C4-2B (cell line): ENCODE measurements at regions not wholly inside any gene's neighbourhood (a gene's known extent, or its start where the extent isn't known, plus 50 kb on each side); places are given as distances from the start of the nearest gene placed in this dataset.
"Not testable (repeated sequence)": the region's sequence is repeated elsewhere in the genome, so short reads cannot be mapped to it uniquely, and the experiment has no call there.

Source experiments
- H3K27ac ChIP-seq: fragments of 450-650 bp; 2 replicates; pipeline ENCODE4 v1.5.1; 2017
- ZFX ChIP-seq: fragments of 450-650 bp; IDR thresholded peaks from 2 replicates; pipeline ENCODE4 v1.6.1; 2017
- TF ChIP-seq, protein P1 (sequence below): fragments of 450-650 bp; conservative IDR thresholded peaks from 2 replicates; pipeline ENCODE4 v1.5.1; 2017; ENCODE audit warnings: mild to moderate bottlenecking

DNA sequence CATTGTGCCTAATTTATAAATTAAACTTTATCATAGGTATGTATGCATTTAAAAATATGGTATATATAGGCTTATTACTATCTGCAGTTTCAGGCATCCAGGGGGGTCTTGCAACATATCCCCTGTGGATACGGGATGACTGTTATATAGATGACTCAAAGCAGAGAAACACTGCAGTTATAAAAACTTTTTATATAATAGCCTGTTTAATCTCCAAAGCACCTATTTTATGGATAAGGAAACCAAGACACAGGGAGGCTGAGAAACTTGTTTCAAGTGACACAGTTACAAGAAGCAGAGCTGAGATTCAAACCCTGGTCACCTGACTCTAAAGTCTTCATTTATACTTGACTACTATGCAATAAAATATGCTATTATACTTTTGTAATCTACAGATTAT is 897.7 kb downstream of the KCNA4 start:
- H3K27ac ChIP-seq: no peak overlapping the region
- TF ChIP-seq ZFX: no peak

DNA sequence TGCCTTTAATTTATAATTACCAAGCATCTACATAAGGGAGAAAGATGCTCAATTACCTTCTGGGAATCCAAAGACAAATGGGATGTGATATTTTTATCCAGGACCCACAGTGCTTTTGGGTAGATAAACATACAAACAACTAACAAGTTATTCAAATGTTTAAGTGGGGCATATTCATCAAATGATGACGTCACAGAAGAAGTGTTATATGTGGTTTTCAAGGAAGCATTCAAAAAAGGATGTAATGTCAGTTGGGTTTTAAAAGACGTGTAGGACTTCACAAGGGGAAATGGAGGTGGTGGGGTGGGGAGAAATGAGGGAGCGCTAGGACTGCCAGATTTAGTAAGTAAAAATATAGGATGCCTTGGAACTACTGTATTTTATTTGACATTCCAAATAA is 915.9 kb downstream of the KCNA4 start:
- H3K27ac ChIP-seq: no peak overlapping the region
- TF ChIP-seq ZFX: no peak

DNA sequence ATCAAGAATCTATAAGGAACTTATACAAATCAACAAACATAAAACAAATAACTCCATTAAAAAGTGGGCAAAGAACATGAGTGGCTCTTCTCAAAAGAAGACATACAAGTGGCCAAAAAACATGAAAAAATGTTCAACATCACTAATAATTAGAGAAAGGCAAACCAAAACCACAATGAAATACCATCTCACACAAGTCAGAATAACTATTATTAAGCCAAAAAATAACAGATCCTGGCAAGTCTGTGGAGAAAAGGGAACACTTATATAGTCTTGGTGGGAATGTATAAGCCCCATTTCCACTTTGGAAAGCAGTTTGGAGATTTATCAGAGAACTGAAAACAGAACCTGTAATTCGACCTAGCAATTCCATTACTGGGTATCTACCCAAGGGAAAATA is 921.0 kb downstream of the KCNA4 start:
- no peak for TF ChIP-seq ZFX
- TF ChIP-seq, protein P1, sequence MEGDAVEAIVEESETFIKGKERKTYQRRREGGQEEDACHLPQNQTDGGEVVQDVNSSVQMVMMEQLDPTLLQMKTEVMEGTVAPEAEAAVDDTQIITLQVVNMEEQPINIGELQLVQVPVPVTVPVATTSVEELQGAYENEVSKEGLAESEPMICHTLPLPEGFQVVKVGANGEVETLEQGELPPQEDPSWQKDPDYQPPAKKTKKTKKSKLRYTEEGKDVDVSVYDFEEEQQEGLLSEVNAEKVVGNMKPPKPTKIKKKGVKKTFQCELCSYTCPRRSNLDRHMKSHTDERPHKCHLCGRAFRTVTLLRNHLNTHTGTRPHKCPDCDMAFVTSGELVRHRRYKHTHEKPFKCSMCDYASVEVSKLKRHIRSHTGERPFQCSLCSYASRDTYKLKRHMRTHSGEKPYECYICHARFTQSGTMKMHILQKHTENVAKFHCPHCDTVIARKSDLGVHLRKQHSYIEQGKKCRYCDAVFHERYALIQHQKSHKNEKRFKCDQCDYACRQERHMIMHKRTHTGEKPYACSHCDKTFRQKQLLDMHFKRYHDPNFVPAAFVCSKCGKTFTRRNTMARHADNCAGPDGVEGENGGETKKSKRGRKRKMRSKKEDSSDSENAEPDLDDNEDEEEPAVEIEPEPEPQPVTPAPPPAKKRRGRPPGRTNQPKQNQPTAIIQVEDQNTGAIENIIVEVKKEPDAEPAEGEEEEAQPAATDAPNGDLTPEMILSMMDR: no peak
- H3K27ac ChIP-seq: no peak overlapping the region

DNA sequence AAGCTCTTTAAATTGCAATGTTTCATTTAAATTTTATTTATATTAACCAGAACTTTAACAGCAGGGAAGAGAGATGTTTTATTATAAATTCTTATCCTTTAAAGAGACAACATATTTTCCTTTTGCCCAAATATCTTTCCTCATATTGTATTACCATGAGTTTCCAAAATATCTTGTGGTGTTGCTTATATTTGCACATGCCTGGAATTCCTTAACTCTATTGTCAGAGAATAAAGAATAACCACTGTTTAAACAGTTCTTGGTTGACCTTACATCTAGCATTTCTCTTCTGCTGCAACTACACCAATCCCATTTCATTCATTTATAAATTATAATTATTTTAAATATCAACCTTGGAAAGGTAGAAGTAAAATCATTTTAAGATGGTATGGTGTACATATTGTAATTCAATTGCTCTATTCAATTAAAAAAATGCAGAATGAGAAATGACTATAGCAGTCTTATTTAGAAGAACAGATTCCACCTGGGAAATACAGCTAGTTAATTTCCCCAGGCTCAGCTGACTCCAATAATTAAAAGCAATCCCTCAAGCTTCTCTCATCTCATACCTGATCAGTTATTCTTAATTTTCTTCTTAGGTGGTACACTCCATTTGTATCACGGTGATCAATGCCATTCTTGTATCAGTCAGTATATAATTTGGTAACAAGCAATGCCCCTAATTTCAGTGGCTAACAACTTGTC is 923.3 kb downstream of the KCNA4 start:
- no peak overlapping the region for H3K27ac ChIP-seq
- TF ChIP-seq ZFX: no peak
- TF ChIP-seq, protein P1: no peak

DNA sequence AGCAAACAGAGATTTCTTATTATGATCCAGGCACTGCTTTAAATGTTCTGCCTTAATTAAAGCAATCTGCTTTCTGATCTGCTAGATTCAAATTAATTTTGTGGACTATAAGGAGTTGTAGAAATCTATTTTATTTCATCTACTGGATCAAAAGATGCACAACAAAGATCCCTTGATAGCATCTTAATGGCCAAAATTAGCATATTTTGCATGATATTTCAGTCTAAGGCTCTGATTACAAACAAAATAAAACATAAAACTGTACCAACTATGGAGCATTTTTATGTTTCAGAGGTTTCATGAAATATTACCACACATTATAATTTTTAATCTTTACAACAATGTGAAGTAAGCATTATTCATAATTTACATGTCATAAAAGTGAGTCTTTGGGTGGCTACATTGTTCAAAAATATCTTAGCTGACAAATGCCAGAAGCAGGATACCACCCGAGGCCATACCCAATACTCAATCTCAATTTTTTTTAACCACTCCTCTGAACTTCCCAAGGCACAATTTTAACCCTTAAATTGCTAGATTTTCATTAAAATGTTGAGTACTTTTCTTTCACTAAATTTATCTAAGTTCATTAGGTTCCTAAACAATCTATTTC is 929.5 kb downstream of the KCNA4 start:
- TF ChIP-seq, protein P1: no peak
- no peak for TF ChIP-seq ZFX
- no peak overlapping the region for H3K27ac ChIP-seq

DNA sequence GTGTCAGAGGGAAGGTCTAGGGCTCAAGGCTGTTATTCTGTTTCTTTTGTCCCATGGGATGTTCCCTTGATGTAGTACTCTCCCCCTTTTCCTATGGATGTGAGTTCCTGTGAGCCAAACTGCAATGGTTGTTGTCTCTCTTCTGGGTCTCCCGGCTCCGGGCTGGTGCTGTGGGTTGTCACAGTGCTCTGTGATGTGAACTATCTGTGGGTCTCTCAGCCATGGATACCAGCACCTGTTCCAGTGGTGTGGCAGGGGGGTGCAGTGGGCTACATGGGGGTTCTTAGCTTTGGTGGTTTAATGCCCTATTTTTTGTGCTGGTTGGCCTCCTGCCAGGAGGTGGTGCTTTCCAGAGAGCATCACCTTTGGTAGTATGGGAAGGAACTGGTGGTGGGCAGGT is 941.1 kb downstream of the KCNA4 start:
- TF ChIP-seq, protein P1: no peak
- TF ChIP-seq ZFX: no peak

DNA sequence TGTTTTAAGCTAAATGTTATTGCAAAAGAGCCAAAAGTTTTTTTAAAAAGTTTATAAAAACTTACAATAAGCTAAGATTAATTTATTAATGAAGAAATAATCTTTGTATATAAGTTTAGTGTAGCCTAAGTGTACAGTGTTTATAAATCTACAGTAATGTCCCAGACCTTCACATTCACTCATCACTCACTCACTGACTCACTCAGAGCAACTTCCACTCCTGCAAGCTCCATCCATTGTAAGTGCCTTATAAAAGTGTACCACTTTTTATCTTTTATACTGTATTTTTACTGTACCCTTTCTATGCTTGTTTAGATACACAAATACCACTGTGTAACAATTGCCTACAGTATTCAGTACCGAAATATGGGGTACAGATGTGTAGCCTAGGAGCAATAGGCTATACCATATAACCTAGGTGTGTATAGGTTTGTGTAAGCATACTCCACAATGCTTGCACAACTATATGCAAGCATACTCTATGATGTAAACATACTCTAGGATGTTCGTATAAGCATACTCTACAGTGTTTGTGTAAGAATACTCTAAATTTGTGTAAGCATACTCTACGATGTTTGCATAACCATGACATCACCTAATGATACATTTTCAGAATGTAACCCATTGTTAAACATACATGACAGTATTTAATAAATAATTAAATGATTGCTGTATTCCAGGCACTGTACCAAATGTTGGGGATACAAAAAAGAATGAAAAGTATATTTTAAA is 953.0 kb downstream of the KCNA4 start:
- no peak overlapping the region for H3K27ac ChIP-seq
- TF ChIP-seq, protein P1: no peak

More for the DNA sequence above, 941.1 kb downstream of the KCNA4 start:
- no peak overlapping the region for H3K27ac ChIP-seq

DNA sequence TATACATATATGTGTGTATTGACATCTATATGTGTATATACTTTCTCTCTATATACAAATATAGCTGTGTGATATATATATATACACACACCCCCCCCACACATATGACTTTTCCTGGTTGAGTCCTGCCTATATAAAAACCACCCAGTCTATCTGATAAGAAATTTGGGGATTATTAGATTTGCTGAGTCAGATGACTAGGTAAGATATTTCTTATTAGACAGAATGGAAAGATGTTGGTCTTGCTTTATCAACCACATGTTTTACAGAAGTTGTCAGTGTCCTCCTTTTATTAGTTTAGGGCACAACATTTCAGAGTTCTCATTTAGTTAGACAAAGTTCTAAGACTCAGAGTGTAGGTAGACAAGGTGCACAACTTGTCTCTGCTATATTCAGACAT is 953.3 kb downstream of the METTL15 start:
- TF ChIP-seq, protein P1: no peak
- TF ChIP-seq ZFX: no peak
- no peak overlapping the region for H3K27ac ChIP-seq

DNA sequence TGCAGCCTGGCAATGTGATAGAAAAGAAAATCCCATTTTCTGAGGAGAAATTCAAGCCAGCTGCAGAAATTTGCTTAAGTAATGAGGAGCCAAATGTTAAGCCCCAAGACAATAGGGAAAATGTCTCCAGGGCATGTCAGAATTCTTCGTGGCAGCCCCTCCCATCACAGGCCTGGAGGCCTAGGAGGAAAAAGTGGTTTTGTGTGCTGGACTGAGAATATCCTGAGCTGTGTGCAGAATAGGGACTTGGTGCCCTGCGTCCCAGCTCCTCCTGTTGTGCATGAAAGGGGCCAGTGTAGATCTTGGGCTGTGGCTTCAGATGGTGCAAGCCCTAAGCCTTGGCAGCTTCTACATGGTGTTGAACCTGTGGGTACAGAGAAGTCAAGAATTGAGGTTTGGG is 948.3 kb downstream of the METTL15 start:
- H3K27ac ChIP-seq: not testable (repeated sequence)
